ENCODE measurements at regions not wholly inside any gene's neighbourhood (a gene's known extent, or its start where the extent isn't known, plus 50 kb on each side); places are given as distances from the start of the nearest gene placed in this dataset.

DNA sequence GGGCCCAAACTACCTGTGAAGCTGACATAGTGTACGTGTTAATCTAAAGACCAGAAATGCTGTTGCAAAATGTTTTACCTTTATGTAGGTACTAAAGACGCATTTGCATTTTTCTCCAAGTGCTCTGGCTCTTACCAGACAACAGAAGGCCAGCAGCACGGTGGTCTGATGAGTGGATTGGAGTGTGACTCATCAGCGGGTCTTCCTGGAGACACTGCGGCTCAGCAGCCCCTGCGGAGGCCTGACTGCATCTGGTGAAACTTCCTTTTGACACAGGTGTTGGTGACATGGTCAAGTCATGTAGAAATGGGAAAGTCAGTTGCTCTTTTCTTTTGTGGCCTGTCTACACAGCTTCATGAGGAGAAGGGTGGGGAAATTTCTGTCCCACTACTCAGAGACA is 723.6 kb downstream of the INHBA start:
- no peak for DNase-seq

DNA sequence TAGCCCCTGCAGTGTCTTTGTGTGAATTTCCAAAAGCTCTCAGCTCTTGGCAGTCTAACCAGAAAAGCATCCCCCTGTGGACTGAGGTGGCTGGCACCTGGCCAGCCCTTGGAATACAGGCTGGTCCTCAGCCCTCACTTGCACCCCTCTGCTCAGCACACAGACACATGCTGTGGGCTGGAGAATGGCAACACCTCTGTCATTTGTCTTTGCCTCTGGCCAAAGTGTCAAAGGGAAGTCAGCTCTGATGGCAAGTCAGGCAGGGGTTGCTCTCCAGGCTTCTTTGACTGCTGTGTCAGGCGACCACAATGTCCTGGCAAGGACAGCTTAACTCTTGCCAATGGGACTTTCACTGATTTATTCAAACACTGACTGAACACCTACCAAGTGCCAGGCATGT is 724.8 kb downstream of the INHBA start:
- DNase-seq, result no peak

DNA sequence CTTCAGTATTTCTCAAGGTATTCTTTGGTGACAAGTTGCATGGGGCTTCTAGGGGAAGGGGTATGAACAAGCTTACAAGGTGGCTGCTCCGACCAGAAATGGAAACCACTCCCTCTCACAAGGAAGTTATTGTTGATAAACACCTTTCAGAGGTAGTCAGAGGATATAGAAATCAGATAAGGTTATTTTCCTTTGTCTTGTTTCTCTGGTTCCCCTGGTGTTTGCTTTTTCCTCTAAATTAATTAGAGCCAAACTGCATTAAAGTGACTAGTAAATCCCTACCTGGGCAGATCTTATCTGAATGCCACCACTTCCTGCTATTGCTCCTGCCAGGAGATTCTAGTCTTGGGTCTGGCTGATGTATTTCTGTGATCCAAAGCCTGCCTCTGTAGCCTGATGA is 725.4 kb downstream of the INHBA start:
- DNase-seq, result no peak

DNA sequence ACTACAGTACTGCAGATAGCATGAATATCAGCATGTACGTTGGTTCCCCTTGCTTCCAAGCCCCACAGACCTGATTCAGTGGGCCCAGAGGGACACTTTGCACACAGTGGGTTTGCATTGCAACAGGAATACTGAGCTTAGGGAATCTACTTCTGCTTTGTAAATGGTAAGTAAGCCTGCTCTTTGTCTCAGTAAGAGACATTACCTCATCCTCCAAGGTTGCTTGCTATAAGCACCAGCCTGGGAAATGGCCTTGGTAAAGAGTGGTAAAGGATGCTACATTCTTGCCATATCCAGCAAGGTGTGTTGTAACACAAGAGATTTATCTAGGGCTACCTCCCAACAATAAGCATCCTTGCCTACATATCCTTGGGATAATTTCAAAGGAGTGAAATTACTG is 730.5 kb downstream of the INHBA start:
- DNase-seq, result no peak

DNA sequence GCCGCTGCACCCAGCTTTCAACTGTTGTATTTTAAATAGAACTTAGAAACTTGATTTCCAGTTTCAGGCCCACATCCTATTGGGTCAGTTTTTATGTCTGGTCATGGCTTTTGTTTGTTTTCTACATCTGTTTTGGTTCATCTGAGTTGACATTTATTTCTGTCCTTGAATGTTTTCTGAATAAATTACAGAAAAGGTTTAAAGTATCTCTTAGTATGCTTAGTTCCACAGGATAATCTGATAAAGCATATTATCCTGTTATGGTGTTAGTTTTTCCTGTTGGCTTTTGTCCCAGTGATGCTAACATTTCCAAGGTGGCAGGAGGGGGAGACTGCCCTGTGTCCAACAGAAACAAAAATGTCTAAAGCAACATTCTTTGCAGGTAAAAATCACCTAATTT is 733.2 kb downstream of the INHBA start:
- DNase-seq, result no peak

DNA sequence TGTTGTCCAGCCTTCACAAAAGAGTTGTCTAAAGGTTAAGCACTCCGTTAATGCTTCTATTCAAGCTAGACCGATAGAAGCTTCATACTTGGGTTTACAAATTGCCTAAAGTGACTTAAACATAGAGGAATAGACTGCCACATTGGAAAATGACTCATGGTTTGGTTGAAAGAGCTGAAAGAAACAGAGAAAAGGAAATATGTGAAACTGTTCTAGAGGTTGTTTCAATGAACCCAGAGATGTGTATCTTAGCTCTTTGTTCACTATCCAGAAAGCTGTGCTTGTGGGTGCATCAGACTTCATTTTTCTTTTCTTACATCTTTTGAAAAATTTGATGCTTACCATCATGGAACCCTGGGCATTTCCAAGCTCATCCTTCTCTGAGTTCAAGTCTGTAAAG is 736.2 kb downstream of the INHBA start:
- no peak for DNase-seq

DNA sequence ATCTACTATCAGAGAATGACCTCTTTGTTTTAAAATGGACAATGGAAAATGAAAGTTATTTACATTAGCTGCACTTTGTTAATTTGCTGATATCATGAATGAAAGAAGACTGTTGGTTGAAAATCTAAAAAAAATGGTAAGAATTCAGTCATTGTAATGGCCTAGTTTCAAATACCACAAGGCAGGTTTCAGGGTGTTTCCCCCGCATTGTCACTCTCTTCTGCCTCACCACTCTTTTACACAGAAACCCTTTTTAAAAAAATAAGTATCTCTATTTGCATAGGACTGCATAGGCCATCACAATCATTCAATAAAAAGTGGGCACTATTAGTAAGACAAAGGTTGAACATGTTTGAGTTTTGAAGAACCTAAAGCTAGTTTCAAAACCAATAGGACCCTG is 737.1 kb downstream of the INHBA start:
- no peak for DNase-seq

DNA sequence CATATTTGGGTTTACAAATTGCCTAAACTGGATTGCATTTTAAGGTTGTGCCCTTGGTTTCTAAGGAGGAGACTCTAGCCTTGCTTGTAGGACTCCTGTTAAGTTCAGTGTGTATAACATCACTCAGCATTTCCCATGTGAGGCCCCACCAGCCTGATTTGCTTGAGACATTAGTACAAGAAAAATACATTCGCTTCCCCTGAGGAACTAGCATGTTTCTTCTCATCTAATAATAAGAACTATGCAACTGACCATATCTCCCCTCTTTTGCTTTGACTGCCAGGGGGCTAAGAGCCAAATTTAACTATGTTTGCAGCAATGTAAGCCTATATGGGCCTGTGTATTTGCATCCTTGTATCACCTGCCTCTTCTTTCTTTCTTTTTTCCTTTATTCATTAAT is 737.9 kb downstream of the INHBA start:
- DNase-seq, result no peak

DNA sequence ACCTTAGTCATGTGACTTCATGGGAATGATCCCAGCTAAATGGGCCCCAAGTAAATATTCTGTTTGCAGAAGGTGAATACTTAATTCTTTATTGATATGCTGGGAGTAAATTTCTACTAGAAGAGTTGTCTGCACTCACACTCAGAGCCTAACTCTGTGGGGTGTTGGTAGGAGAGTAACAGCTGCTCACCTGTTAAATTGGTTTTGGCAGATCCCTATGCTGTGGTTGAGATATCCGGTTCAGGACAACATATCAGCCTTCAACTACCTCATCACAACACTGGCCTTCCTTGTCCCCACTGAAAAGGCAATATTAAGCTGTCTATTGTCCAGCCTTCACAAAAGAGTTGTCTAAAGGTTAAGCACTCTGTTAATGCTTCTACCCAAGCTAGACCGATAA is 738.3 kb downstream of the INHBA start:
- no peak for DNase-seq

DNA sequence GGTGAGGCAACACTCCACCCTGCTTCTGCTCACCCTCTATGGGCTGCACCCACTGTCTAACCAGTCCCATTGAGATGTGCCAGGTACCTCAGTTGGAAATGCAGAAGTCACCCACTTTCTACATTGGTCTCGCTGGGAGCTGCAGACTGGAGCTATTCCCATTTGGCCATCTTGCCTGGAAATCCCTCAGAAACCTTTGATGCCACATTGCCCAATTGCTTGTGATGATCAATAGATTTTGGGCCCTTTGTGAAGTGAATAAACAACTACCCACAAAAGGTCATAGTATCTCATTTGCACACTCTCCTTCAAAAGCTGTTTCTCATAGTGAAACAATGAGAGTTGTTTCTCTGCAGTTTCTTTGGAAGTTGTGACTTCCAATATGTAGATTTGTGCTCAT is 742.9 kb downstream of the INHBA start:
- no peak for DNase-seq

DNA sequence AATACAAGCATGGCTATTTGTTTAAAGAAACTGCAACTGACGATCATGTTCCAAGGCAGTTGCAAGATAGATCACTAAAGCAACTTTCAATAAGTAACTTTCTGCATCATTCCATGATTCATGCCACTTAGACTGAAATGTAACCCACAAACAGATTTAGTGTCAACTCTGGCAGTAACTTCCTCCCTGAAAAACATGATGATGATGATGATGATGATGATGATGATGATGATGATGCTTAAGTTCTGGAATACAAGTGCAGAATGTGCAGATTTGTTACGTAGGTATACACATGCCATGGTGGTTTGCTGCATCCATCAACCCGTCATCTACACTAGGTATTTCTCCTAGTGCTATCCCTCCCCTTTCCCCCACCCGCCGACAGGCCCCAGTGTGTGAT is 754.7 kb downstream of the INHBA start:
- DNase-seq, result no peak

DNA sequence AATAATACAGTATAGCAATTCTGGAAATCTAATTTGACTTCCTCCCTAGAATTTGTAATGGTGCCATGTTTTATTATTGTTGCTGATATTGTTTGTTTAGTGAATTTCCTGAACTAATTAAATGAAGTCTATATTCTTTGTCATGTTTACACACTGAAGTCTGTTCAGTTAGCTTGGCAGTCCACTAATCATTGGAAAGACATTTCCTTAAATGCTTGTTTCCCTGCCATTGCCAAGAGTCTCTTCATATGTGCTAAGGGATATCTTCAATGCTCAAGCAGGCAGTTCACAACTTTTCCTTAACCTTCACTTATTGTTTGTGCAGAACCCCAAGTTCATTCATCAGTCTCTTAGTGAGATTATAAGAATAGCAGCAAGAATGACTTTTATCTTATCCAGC is 755.3 kb downstream of the INHBA start:
- no peak for DNase-seq

DNA sequence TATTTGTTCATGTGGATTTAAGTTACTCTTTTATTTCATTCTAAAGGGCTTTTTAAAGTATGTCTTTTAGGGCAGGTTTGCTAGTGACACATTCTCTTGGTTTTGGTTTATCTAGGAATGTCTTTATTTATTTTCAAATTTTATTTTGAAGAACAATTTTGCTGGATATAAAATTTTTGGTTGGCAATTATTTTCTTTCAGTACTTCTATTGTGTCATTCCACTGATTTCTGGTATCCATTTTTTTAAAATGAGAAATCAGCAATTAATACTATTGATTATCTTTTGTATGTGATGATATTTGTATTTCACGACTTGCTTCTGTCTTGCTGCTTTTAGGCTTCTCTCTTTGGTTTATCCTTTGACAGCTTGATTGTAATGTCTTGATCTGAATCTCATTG is 756.3 kb downstream of the INHBA start:
- DNase-seq, result no peak

DNA sequence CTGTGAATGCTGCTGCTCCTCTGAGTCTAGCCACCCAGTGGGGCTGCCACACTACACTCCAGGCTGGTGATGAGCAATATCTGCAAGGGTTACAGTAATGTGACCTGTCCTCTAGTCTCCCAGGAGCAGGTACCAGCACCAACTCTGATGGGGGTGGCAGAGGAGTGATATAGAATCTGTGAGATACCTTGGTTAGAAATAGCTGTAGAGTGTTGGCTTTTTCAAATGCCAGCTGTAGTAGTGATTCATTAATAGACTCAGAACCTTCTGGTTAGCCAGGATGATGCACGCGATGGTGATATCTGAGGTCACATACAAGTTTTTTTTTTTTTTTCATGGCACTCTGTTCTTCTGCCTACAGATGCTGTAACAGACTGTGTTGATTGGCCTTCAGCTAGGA is 757.1 kb downstream of the INHBA start:
- DNase-seq, result no peak

DNA sequence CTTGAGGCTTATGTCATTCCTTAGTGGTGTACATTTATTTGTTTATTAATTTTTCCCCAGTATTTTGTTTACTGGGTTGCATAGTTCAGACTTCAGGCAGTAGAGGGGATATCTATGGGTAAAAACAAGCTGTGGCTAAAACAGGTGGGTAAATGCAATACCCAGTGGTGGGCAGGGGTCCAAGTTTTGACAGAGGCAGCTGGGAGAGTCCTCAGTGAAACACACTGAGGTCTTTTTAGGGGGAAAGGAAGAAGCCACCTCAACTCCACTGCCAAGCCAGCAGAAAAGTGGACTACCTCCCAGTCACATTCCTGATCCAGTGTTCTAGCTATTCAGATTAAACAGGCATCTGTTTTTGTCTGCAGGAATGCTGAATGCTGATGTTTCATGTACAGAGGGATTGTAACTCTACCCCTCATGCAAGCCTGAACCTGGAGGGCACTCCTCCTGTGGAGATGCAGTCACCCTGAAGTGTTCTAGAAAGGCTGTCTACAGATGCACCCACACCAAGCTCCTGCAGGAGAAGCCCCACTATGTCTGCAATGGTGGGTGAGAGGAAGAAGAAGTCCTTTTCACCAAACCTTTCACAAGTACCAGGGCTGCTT is 757.8 kb downstream of the INHBA start:
- DNase-seq, result no peak

DNA sequence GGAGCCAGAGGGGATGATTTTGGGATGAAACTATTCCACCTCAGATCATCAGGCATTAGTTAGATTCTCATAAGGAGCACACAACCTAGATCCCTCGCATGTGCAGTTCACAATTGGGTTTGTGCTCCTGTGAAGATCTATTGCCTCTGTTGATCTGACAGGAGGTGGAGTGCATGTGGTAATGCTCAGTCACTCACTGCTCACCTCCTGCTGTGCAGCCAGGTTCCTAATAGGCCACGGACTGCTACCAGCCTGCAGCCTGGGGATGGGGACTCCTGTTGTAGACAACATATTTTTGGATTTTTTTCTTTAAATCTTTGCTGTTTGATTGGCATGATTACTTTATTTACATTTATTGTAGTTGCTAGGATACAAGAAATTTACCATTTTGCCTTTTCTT is 765.0 kb downstream of the INHBA start:
- no peak for DNase-seq

DNA sequence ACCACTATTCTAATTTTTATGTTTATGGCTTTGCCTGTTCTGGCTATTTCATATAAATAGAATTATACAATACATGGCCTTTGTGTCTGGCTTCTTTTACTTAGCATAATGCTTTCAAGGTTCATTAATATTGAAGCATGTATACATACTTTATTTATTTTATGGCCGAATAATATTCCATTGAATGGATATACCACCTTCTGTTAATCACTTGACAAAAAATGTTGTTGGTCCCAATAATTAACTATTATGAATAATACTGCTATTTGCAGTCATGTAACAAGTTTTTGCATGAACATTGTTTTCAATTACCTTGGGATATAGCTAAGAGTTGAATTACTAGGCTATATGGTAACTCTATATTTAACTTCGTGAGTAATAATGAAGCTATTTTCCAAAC is 767.5 kb downstream of the INHBA start:
- no peak for DNase-seq

DNA sequence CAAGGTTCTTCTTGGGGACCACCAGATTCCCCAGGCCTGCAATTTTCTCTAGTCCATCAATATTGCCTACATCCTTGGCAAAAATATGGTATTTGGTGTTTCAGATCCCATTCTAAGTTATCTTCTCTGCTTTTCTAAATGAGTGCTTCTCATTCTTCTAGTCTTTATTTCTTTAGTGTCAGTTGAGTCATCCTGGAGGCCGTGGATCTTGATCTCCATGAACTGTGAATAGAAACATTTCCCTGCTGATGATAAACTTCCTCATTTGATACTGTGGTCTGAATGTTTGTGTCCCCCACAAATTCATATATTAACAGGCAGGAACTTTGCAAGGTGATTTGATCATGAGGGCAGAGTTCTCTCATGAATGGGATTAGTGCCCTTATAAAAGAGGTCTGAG is 779.3 kb downstream of the INHBA start:
- DNase-seq, result no peak

DNA sequence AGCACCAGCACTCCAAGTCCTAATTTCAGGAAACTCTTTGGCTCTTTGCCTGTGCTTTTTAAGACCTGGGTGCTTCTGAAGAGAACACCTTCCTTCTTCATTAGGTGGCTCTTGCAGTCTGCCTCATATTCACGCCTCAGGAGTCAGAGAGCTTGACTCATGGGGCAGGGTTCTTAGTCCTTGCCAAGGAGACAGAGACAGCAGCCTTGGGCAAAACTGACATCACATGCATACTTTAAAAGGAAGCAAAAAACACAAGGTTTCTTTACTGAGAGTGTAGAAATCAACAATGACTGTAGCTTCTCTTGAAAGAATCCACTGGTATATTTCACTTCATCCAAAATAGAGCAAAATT is 780.6 kb downstream of the INHBA start:
- DNase-seq, result no peak

DNA sequence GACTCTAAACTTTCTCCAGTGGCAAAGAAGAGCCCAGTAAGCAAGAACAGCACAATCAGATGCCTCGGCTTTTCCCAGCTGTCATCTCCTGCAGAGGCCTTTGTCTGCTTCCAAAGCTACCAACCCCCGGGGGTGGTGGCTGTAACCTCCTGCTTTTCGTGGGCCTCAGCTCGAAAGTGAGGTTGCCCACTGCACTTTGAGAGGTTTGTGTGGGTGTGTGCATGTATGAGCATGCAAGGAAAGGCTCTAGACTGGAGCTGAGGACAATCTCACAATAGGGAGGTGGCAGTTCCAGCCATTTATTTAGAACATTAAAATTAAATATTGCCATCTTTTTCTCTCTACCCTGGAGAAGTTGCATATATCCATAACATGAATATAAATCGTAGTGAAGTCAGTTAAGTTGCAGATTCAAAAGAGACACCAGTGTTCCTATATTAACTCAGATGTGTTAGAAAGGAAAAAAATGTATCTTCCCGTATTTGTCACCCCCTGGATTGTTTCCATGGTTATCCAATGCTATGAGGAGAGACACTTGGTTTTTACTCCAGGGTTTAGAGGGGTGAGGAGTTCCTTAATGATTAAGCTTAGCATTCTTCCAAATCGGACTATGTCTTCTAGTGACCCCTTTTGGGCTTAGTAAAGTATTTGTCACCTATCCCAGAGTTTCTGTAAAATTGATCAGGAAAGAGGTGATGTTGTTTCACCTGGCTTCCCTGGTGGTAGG is 781.1 kb downstream of the INHBA start:
- DNase-seq, result no peak

DNA sequence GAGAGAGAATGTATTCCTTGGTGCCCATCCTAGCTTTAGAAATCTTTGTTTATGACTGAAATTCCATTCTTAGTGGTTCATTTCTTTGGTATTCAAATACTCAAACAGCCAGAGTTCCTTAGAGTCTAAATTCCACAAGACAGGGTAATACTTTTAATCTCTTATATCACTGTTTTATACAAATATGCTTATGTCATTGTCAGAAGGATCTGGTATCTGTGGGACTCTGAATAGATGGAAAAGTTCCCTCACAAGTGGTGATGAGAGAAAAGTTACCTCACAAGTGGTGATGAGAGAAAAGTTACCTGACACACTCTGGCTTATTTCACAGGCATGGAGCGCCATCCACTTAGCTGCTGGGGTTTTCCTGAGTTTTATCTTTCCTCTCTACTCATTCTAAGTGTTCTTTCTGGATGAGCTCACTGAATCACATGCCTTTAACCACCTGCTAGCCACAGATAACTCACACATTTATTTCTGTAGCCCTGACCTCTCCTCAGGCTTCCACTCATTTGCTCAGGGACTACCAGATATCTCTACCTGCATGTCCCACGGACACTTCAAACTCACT is 784.0 kb downstream of the SUGCT start:
- DNase-seq, result no peak

DNA sequence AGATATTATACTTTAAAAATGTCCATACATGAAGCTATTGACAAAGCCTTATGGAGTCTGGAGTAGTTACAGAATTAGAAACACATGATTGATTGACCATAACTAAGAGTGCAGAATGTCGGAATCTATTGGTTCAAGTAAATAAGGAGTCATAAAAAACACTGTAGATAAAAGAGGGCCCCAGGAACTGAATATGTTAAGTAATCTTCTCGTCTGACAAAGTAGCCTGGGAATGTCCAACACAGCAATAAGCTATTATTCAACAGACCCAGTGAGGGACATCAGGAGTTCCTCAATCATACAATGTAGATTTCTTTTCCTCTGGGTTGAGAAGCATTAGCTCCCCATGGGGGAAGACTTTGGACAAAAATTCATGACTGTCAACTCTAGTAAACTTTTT is 782.0 kb downstream of the SUGCT start:
- DNase-seq, result no peak

DNA sequence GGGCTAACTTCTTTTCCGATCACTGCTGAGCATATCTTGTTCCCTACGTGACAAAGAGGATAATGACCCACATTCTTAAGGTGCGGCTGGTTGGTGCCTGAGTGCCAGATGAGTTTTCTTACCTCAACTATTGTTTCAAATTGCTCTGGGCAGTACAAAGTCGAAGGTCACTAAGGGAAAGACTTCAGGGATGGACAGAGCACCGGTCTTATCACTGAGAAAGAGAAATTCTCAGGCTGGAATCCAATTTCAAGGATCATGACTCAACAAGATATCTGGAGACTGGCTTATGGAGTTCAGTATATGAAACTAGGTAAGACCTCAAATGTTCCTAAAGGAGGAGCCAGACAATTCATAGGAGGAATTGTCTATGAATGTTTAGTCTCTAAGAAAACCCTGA is 780.3 kb downstream of the SUGCT start:
- no peak for DNase-seq

Measured in hindlimb muscle (tissue), 1 donor.